HL-60 (cell line): ENCODE measurements at regions not wholly inside any gene's neighbourhood (a gene's known extent, or its start where the extent isn't known, plus 50 kb on each side); places are given as distances from the start of the nearest gene placed in this dataset.

ENCODE experiments used
- CTCF ChIP-seq: IDR thresholded peaks from one replicate; pipeline ENCODE4 v1.5.1; 2011; ENCODE audit warnings: low read length, control low read depth, inconsistent platforms; ENCODE audit not compliant: insufficient read depth
- POLR2AphosphoS5 ChIP-seq: IDR thresholded peaks from 2 replicates; pipeline ENCODE4 v1.6.1; 2012; ENCODE audit warnings: low read depth
- REST ChIP-seq: IDR thresholded peaks from 2 replicates; pipeline ENCODE4 v1.6.1; 2012; ENCODE audit warnings: low read depth; ENCODE audit not compliant: insufficient replicate concordance

GRCh38 chr10:111139567-111139966, 62.7 kb downstream of the ADRA2A start:
- no peak for TF ChIP-seq CTCF
- no peak for TF ChIP-seq POLR2AphosphoS5
- TF ChIP-seq REST: no peak
